HG02885 (cell line): ENCODE measurements at regions not wholly inside any gene's neighbourhood (a gene's known extent, or its start where the extent isn't known, plus 50 kb on each side); places are given as distances from the start of the nearest gene placed in this dataset.
"Not testable (repeated sequence)": the region's sequence is repeated elsewhere in the genome, so short reads cannot be mapped to it uniquely, and the experiment has no call there.

ENCODE experiments used
- ATAC-seq: cut with Tn5 transposase; IDR thresholded peaks from one replicate; pipeline ENCODE4 v1.9.1; 2021; ENCODE audit warnings: mild to moderate bottlenecking; ENCODE audit not compliant: unreplicated experiment, poor library complexity

GRCh38 chr2:35708411-35708923 is 647.1 kb upstream of the CRIM1 start:
- ATAC-seq, result no peak

DNA sequence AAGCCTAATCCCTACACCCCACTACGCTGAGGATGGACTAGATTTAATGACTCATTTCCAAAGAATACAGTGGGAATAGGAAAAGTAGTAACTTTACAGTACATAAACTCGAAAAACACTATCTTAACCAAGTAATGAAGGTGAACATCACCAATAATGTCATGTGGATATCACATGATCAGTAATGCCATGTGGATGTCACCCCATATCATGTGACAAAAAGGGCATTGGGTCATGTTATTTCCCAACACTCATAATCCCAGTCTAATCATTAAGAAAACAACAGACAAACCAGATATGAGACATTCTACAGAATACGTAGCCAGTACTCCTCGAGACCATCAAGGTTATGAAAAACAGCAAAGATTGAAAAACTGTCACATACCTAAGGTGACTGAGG is 667.3 kb upstream of the CRIM1 start:
- no peak for ATAC-seq

- ATAC-seq, result no peak
These were observed 703.8 kb upstream of the CRIM1 start for GRCh38 chr2:35651688-35652323.

DNA sequence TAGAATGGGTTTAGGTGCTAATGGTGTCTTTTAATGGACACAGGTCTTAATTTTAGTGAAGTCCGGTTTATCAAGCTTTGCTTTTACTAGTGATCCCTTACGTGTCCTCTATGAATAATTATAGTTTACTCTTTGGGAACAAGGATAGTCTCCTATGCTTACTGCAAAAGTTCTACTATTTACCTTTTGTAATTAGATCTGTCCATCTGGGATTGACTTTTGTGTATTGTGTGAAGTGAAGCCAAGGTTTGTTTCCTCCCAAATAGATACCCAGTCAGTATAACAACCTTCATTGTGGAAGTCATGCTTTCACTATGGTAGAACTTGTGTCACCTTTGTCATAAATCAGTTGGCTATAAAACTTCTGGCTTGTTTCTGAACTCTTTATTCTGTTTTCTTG is 740.9 kb upstream of the CRIM1 start:
- no peak for ATAC-seq

DNA sequence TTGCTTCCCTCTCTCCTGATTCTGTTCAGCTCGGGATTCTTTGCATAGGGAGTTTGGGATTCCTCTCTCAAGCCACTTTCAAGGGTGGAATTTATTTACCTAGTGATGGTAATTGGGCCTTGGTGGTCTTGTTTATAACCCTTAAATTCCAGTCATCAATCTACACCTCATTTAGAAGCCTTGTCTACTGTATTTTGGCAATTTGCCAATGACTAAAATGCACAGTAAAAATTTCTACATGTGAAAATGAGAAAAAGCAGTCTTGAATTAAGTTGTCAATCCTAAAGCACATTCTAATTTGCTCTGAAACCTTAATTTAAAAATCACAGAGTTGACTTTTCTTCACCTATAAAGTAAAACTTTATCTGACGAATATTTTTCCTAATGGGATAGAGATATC is 749.2 kb upstream of the CRIM1 start:
- ATAC-seq, result no peak

- ATAC-seq, result no peak
These were observed 757.3 kb upstream of the CRIM1 start for GRCh38 chr2:35598310-35598709.

GRCh38 chr2:35591886-35592285 is 763.7 kb upstream of the CRIM1 start:
- no peak for ATAC-seq

GRCh38 chr2:35585972-35586371 is 769.6 kb upstream of the CRIM1 start:
- no peak for ATAC-seq

GRCh38 chr2:35582637-35583036 is 772.9 kb upstream of the CRIM1 start:
- no peak for ATAC-seq

DNA sequence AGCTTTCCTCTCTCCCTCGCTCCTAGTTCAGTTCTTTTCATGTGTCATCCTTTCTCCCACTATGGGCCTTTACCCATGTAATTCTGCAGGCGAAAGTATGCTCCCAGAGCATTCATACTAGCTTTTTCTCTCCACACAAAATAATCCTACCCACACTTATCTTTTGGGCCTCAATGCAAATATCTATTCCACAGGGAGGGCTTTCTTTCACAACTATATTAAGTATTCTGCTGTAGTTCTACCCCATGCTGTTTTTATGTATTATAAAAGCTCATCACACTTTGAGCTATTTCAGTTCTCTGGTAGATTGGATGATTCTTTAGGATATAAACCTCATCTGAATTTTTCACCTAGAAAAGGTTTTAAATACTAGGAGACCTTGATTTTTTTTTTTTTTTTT is 774.6 kb upstream of the CRIM1 start:
- no peak for ATAC-seq

GRCh38 chr2:35568574-35568973 is 787.0 kb upstream of the CRIM1 start:
- not testable (repeated sequence) for ATAC-seq

GRCh38 chr2:35562488-35562887 is 793.1 kb upstream of the CRIM1 start:
- ATAC-seq, result no peak

GRCh38 chr2:35548171-35548570 is 807.4 kb upstream of the CRIM1 start:
- ATAC-seq, result no peak

DNA sequence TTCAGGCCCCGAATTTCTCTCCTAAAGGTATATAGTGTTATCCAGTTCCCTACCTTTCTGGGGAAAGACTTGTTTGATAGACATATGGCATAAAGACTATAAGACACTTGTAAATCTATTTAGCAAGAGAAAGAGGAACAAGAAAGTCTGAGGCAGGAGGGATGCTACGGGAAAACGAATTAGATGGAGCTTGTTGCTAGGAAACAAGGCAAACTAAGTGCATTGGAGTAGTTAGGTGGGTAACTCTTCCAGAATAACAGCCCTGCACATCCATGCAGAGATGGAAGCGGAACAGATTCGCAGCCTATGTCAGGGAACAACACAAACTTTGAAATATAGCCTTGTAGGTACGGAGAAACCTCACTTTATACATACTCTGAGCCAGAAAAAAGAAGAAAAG is 810.3 kb upstream of the CRIM1 start:
- no peak for ATAC-seq

GRCh38 chr2:35538796-35539195 is 816.8 kb upstream of the CRIM1 start:
- ATAC-seq, result no peak

- ATAC-seq, result no peak
These were observed 824.9 kb upstream of the CRIM1 start for GRCh38 chr2:35530615-35531135.

DNA sequence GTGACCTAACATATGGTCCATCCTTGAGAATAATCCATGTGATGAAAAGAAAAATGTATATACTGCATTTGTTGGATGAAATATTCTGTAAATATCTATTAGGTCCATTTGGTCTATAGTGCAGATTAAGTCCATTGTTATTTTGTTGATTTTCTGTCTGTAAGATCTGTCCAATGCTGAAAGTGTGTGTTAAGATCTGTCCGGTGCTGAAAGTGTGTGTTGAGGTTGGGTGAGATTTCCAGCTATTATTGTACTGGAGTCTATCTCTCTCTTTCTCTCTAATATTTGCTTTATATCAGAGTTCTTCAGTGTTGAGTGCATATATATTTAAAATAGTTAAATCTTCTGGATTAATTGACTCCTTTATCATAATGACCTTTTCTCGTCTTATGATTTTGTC is 828.8 kb upstream of the CRIM1 start:
- ATAC-seq, result no peak

GRCh38 chr2:35522450-35522849 is 833.1 kb upstream of the CRIM1 start:
- ATAC-seq, result no peak

DNA sequence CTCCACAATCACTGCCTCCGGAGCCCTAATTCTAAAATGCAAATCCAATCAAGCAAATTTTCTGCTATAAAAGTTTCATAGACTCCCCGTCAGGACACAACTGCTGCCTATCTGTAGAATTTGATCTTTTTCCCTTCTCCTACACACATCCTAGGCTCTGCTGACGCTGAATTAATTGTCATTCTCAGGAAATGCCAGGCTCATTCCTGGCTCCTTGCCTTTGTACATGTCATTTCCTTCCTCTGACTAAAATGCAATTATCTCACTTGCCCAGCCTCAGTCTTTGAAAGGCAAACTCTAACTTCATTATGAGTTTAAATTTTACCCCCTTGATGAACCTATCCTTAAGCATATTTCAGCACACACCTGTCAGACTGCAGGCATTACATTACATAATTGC is 844.9 kb upstream of the CRIM1 start:
- no peak for ATAC-seq

GRCh38 chr2:35508601-35509000 is 847.0 kb upstream of the CRIM1 start:
- no peak for ATAC-seq

DNA sequence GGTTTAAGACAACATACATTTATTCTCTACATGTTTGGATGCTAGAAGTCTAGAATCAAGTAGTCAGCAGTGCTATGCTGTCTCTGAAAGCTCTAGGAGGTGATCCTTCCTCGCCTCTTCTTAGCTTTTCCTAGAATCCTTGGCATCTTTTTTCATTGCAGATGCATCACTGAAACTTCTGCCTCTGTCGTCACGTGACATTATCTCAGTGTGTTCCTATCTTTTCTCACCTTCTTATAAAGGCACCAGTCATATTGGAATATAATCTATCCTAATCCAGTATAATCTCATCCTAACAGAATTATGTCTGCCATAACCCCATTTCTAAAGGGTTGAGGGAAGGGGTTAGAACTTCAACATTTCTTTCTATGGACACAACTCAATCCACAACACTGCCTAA is 851.2 kb upstream of the CRIM1 start:
- ATAC-seq, result no peak

- ATAC-seq, result no peak
These were observed 851.8 kb upstream of the CRIM1 start for GRCh38 chr2:35503738-35504199.
